NCI-H524 treated with DMSO at 0.1 percent for 48 hours (cell line): ENCODE measurements at regions not wholly inside any gene's neighbourhood (a gene's known extent, or its start where the extent isn't known, plus 50 kb on each side); places are given as distances from the start of the nearest gene placed in this dataset.

Experiments used
- DNase-seq: peaks from one replicate; lab custom pipeline; 2025; lab: John Stamatoyannopoulos, UW

DNA sequence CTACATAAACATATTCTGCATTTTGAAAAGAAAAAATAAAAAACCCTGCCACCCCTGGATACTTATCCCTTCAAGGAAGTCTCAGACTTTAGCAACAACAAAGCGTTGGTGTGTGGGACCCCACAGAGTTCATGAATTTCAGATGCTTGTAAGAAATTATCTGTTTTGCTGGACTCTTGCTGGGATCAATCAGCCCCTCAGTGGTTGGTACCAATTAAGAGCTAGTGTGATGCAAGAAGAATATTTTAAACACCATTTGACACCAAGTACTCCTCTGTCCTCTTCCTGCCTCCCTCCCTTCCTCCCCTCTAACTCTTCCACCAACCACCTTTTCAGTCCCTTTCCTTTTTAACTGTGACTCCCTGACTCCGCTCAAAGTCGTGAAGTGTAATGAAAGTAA, 51.5 kb downstream of the SST start:
- no peak for DNase-seq

DNA sequence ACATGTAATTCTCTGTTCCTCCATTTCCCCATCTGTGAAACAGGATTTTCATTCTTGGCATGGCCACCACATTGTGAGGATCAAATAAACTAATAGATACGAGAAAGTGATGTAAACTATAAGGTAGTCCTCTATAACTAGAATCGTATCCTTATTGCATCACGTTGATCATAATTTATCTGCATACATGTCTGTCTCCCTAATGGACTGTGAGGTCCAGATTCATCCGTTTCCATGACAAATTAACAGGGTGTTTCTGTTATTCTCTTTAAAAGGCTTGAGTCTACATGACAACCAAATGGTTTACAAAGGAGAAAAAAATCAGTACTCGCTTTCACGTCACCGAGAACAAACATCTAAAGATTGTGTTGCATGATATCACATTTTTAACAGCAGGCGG, 53.0 kb downstream of the SST start:
- DNase-seq: no peak

DNA sequence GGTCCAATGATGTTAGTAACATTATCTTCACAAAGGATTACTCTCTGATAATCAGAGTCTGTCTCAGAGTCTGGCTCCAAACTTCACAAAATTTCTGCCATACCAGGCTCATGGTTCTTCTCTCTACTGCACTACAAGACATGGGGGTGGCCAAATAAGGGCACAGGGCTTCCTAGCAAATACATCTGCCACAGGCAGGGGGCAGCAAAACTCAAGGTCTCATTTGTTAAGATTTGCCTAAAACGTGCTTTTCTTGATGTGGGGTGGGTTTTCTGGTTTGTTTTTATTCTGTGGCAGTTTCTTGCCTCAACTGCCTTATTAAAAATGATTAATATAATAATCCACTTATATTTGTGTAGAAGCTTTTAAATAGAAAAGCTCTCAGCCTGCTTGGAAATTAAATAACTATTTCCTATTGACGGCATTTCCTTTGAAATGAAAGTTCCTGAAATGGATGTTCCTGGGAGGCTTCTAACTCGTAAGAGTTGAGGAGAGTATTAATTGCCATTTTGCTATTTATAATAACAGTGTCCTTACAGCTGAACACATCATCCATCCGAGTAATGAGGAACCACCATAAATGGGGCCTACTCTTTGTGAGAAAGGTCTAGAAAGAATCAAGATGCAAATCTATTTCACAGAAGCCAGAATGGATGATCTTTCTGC, 53.8 kb downstream of the SST start:
- peak; percentile 49 for DNase-seq

DNA sequence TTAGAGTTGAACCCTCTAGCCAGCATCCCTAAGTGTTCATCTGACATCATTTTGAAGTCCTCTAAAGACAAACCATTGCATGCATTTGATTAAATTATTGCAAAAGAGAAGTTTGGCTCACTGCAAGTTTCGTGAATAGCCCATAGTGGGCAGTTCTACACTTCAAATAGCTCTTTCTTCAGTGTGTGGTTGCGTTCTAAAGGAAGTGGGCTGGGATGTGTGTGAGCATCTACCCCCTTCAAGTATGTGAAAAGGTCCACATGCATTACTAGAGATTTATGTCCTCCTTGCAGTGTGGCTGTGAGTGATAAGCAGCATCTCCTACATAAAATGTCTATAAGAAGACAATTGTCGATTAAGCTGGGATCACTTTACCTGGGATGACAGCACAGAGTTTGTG, 54.6 kb downstream of the SST start:
- no peak for DNase-seq

DNA sequence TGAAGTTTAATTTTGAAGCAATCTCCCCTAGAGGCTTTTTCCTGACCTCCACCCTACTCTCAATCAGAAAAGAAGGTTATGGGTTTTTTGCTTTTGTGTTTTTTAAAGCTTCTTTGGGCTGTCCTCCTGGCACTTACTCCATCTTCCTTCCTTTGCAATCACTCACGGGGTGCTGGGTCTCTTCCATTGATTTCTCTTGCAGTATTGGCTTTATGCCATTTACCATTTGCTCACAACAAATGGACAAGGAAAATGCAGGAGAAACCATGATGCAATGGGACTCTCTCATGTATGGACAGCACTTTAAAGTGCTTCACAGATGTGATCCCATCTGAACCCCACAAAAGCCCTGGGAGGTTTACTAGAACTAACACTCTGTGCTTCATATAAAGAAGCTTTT, 57.5 kb downstream of the SST start:
- DNase-seq: no peak

DNA sequence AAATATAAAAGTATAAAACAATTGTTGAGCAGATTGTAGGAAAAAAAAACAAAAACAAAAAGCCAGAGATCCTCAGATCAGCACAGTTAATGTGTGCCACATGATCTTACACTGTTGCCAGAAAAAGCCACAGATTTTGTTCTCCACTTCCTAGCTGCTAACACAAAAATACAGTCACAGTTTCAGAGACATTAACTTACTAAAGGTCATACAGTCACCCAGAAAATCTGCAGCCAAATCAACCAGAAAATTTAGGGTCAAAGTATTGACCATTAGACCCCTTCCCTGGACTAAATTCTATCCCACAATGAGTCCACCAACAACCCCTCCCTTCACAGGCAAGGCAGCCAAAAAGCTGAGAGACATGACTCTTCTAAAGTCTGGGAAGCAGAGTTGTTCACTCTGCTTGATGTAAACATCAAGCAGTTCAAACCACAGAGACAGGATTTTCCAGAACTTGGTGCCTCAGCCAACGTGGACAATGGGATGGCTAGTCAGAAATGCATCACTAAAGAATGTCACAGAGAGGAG, 59.1 kb downstream of the SST start:
- no peak for DNase-seq

DNA sequence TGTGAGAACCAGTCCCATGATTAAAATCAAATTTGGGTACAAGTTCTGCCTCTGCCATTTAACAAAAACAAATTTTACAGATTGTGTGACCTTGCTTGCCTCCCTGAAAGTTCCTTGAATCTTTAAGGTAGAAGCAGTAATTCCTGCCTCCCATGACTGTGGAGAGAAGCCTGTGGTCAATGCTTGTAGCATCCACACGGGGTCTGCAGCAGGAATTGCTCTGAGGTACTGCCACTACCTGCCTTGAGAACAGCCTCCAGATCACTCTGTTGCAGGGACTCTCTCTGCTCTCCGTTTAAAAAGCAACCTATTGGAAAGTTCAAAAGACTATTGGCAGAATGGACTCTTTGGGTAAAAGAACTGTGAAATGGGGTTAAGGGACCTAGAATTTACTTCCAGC, 75.9 kb downstream of the SST start:
- DNase-seq: no peak

DNA sequence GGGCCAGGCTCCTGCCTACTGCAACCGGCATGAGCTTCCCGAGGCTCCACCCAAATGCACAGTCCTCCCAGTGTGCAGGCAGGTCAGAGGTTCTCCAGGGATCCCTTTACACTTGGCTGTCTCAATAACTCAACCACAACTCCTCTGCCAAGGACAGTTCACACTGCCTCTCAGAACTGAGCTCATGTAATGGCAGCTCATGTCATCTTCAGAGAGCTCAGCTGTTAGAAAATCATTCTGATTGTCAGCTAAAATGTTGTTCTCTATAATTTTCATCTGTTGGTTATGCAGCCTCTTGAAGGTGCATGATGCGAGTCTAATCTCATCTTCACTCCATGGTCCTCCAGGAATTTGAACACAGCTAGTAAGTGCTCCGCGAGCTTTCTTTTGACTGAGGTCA, 76.7 kb downstream of the SST start:
- DNase-seq: no peak

DNA sequence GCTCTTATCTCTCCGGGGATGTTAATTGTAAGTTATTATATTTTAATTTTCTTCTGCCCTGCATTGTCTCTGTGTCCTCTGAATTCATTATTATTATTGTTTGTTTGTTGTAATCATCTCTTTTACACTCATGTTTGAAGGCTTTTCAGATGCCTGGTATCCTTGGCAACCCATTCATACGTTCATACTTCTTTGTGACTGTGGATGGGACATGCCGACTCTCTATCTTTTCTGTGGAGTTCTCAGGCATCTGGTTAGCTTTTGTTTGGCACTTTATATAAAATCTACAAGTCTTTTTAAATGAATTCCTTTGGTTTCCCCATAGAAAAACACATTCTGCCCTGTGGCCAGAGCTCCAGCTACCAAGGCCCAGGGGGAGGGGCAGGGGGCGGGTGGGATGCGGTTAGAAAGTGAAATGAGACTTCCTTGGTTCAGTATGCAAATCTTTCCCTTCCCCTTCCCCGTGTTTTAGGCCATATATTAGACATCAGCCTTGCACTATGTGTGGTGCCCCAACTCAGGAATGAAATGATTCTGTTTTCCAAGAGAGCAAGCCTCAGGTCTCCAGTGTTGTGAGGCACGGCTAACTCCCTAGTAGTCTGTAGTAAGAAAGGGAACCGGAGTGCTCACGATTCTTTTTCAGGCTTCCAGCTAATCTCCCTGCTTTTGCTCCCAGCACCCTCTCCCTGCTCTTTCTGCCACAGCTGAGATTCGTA, 79.2 kb downstream of the SST start:
- DNase-seq: no peak

DNA sequence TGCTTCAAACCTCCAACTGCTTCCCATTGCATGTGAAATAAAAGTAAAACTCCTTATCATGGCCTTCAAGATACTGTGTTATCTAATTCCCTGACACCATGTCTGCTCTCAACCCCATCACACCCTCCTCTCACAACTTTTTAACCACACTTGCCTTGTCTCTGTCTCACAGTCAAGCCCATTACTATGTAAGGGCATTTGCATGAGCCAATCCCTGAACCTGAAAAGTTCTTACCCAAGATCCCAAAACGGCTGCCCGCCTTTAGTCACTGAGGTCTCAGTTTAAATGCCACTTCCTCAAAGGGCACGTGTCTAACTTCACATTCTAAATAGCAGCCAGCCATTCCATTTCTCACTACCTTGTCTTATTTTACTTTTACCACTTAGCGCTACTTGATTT, 83.1 kb downstream of the SST start:
- no peak for DNase-seq

DNA sequence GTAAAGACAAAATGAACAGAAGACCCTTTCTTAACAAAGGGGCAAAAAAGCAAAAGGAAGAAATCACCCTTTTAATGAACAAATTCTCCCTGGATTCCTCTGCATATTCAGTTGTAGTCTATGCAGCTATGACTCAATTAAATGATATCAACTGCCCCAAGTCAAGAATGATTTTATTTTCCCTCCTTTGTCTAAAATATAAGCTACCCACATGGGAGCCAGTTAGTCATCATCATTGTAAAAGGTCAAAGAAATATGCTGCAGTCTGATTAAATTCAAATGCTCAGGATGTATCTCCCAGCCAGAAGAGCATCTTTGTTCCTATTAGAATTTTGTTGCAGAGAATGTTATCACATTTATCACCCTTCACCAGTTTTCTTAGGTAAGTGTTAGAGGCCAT, 84.0 kb downstream of the SST start:
- no peak for DNase-seq

DNA sequence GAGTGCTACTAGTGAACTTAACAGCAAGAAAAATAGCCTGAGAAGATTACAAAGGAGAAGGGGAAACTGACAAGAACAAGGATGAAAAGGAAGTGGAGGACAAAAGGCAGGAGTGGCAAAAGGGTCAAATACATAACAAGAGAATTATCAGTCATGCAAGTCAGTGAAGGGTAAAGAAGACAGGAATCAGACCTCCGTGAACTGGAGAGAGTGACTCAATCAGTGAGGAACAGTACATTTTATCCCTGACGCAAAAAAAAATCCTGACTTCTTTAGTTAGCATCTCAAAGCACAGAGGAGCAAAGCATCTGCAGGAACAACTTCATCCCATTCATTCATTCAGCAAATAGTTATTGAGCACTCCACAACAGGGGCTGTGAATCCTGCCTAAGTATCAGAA, 97.8 kb downstream of the SST start:
- DNase-seq: no peak

DNA sequence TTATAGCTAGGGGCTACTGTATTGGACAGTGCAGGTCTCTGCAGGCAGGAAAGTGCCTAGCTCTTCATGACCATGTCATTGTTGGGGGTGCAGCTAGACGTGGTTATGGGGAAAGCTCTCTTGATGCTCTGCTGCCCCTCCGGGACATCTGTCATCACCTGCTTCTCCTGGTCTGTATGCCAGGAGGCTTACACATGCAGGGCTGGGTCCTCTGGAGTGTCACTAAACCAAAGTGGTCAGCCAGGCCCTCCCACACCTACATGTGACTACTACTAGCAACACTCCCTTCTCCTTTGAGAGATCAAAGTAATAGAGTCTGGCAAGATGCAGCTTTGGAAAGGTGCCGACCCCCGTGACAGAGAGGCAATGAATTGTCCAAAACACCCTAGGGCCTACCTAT, 98.5 kb downstream of the SST start:
- DNase-seq: no peak

DNA sequence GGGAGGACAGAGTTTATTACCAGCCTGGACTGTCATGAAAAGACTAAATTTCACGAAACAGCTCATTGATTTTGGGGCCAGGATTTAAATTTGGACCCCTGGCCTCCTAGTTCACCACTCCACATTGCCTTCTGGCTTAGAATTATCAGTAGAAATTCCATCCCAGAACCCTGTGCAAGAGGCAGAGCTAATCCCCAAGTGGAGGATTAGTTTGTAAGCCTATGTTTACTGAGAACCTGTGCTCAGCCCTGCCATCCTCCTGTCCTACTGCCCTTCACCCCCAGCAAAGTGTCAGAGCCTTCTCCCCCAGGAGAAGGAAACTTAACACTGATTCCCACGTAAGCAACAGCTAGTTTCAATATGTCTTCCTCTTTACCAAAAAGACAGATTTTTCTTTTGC, 99.4 kb downstream of the SST start:
- DNase-seq: peak; percentile 47

DNA sequence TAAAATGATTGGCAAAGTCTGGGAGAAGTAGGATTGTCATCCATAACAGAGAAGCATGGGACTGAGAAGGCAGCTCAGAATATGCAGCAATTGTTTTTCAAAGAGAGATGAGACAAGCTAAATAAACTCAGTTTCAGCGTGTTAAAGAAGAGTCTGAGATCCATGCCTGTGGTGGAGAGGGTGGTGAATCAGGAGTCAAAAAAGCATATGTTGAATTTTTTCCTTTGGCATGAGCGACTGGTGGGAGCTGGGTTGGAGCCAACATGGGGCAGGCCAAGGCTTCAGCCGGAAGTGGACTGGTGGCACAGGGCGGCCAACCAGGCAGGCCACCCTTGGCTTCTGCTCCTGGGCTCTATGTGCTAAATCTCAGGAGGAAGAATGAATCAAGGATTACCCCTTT, 102.0 kb downstream of the SST start:
- no peak for DNase-seq

DNA sequence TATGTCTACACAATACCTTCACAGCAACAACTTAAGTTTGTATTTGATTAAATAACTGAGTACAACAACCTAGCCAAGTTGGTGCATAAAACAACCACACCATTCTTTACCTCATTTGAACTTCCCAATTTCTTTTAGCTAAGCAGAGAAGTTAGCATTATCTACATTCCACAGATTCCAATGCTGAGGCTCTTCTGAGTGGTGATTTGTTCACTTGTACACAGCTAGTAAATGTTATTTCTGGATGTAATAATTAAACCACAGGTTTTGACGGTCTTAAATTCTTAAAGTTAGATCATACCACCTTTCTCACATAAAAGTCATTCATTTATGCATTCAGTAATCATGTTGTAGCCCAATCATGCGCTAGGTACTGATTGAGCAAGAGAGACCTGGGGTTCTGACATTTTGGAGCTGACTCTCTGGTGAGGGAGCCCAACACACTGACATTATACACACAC, 102.5 kb downstream of the SST start:
- DNase-seq: no peak

DNA sequence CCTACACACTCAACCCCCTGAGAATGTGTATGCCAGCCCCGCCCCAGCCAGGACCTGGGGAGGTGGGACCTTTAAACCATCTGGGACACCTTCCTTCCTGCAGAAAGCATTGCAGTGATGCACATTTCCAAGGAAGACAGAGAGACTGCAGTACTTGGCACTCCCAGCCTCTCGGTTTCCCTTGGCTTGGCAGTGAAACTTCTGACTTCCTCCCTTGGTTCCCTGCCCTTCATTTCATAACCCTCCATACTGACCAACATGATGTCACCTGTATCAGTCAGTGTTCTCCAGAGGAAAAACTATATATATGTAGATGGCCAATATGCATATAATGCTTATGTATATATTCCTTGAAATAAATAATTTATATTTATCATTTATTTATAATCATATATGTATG, 103.2 kb downstream of the SST start:
- DNase-seq: no peak

DNA sequence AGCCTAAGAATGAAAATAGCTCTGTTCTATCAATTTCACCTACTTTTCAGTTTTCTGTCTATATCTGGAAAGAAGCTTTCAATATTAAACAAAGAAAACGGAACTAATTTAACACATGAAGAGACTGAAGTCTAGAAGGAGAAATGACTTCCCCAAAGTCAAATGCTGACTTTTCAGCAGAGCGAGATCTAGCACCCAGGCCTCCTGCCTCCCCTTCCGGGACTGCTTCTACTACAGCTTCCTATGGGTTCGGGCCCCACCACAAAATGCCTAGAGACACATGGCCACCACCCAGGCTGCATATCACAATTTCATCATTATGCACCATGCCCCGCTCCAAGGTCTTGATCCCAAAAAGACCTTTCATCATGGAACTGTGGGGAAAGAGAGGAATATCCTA, 104.5 kb downstream of the SST start:
- DNase-seq: no peak

DNA sequence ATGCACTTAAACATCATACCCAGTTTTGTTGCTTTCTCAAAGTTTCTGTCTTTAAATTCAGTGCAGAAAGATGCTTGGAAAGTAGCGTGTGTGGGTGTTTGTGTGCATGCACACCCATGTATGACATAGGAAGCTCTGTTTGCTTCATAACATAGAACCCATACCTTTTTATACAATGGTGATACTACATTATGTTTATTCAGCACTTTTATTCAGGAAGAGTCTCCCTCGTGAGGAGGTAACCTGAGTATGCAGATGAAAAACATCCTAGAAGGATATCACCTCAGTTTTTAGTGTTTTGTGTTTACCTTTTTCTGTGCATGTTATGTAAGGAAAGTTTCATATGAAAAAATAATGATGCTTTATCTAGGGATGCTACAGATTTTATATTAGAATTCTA, 111.2 kb downstream of the SST start:
- no peak for DNase-seq

DNA sequence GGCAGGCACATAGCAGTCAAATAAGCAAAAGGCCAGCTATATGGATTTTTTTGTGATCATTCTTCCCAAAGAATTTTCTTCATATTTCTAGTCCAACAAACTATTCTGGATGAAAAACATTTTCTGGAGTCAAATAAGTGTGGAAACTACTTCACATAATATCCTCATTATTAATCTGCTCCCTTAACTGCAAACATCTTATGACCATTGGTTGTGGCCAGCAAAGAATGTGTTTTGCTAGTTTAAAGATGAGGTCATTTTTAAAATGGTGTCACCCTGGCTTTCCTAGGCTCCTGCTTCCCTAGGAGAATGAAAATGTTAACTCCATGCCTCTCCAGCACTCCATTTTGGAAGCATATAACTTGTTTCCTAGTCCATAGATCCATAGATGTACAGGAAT, 118.8 kb downstream of the SST start:
- DNase-seq: no peak

DNA sequence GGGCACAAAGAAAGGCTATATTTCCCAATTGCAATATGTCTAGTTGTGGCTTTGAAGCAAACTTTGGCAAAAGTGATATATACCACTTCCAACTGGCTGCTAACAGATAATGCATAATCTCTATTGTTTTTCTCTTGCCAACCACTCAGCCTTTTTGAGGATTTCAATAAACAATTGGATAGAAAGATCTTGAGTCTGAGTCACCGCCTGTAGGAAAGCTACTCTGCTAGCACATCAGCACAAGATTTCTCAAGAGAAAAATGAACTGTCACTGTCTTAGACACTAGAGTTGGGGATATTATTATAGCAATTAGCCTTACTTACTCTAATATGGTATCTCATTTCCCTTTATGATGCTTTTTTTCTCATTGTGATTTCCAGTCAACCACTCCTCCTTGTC, 119.7 kb downstream of the SST start:
- no peak for DNase-seq

DNA sequence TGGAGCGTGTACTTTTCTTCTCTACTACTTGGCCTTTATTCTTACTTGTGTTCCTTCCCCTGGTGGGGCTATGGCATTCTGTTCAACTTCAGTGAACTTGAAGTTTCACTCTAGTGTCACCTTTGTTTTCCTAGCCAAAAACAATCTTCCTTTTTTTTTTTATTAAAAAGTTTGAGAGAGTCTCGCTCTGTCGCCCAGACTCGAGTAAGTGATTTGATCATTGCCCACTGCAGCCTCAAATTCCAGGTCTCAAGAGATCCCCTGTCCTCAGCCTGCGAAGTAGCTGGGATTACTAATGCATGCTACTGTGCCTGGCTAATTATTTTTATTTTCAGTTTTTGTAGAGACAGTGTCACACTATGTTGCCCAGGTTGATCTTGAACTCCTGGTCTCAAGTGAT, 124.8 kb downstream of the SST start:
- DNase-seq: no peak

DNA sequence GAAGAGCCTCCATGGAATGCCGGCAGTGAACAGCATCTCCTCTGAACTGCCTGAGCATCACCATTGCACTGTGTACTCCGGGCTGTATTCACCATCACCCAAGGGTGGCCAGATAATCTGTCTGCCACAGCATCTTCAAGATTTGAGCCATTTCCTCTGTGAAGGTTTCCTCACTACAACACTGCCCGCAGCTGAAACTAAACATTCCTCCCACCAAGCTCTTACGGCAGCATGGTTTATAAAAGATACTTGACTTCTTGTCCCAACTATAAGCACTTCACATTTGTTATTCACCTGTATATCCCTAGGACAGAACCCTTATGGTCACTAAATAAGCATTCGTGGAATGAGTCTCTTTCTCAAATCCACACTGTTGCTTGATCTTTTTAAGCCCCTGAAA, 125.9 kb downstream of the SST start:
- DNase-seq: no peak

DNA sequence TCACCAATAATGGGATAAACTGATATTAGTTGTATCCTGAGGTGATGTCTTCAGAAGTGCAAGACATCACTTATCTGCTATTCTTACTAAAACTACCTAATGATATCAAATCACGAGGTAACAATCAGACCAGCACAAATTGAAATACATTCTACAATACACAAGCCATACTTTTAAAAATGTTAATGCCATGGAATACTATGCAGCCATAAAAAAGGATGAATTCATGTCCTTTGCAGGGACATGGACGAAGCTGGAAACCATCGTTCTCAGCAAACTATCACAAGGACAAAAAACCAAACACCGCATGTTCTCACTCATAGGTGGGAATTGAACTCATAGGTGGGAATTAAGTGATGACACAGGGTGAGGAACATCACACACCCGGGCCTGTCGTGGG, 129.3 kb downstream of the SST start:
- no peak for DNase-seq
